GM18867 (cell line): ENCODE measurements at regions not wholly inside any gene's neighbourhood (a gene's known extent, or its start where the extent isn't known, plus 50 kb on each side); places are given as distances from the start of the nearest gene placed in this dataset.
"Not testable (repeated sequence)": the region's sequence is repeated elsewhere in the genome, so short reads cannot be mapped to it uniquely, and the experiment has no call there.

Source experiments
- ATAC-seq: cut with Tn5 transposase; IDR thresholded peaks from one replicate; pipeline ENCODE4 v1.9.1; 2021; ENCODE audit warnings: mild to moderate bottlenecking, moderate library complexity; ENCODE audit not compliant: unreplicated experiment

- peak; percentile 80 for ATAC-seq
Observed at GRCh38 chr13:26482451-26483197, 74.9 kb upstream of the WASF3 start.

GRCh38 chr13:26483546-26483945 is 73.9 kb upstream of the WASF3 start:
- no peak for ATAC-seq

GRCh38 chr13:26484196-26484595 is 73.3 kb upstream of the WASF3 start:
- ATAC-seq, result no peak

- no peak for ATAC-seq
Observed at GRCh38 chr13:26485288-26485687, 72.2 kb upstream of the WASF3 start.

- no peak for ATAC-seq
Observed at GRCh38 chr13:26485786-26486185, 71.7 kb upstream of the WASF3 start.

- no peak for ATAC-seq
Observed at GRCh38 chr13:26486550-26486949, 70.9 kb upstream of the WASF3 start.

- ATAC-seq, result no peak
Observed at GRCh38 chr13:26487781-26488180, 69.7 kb upstream of the WASF3 start.

GRCh38 chr13:26488236-26489003 is 69.1 kb upstream of the WASF3 start:
- ATAC-seq, result no peak

- ATAC-seq, result not testable (repeated sequence)
Observed at GRCh38 chr13:26492301-26492700, 65.2 kb upstream of the WASF3 start.

GRCh38 chr13:26494571-26495195 is 62.8 kb upstream of the WASF3 start:
- ATAC-seq, result no peak

GRCh38 chr13:26495750-26496149 is 61.7 kb upstream of the WASF3 start:
- no peak for ATAC-seq

- no peak for ATAC-seq
Observed at GRCh38 chr13:26497968-26498511, 59.4 kb upstream of the WASF3 start.

GRCh38 chr13:26498656-26499601 is 58.6 kb upstream of the WASF3 start:
- ATAC-seq, result no peak

GRCh38 chr13:26500618-26501320 is 56.7 kb upstream of the WASF3 start:
- ATAC-seq, result no peak

- ATAC-seq, result no peak
Observed at GRCh38 chr13:26501641-26502040, 55.8 kb upstream of the WASF3 start.

GRCh38 chr13:26502826-26503225 is 54.7 kb upstream of the WASF3 start:
- ATAC-seq, result no peak

GRCh38 chr13:26503826-26504594 is 53.5 kb upstream of the WASF3 start:
- no peak for ATAC-seq
